AG20443 (cell line): ENCODE measurements at regions not wholly inside any gene's neighbourhood (a gene's known extent, or its start where the extent isn't known, plus 50 kb on each side); places are given as distances from the start of the nearest gene placed in this dataset.

ENCODE experiments used
- DNase-seq: peaks from one replicate; pipeline ENCODE4 v3.0.0; 2012; ENCODE audit warnings: low spot score, mixed read lengths

- no peak for DNase-seq
Measured at GRCh38 chr9:135254176-135255032, 166.9 kb downstream of the OLFM1 start.

GRCh38 chr9:135255033-135255840 lies 167.8 kb downstream of the OLFM1 start:
- no peak for DNase-seq

- DNase-seq = no peak
Measured at GRCh38 chr9:135255841-135256580, 168.5 kb downstream of the OLFM1 start.

- DNase-seq = no peak
Measured at GRCh38 chr9:135256581-135257354, 169.3 kb downstream of the OLFM1 start.

GRCh38 chr9:135258461-135258860 lies 171.0 kb downstream of the OLFM1 start:
- DNase-seq = no peak

GRCh38 chr9:135259273-135259672 lies 171.8 kb downstream of the OLFM1 start:
- no peak for DNase-seq

GRCh38 chr9:135260221-135261180 lies 173.0 kb downstream of the OLFM1 start:
- no peak for DNase-seq

- no peak for DNase-seq
Measured at GRCh38 chr9:135262248-135262647, 174.8 kb downstream of the OLFM1 start.

- no peak for DNase-seq
Measured at GRCh38 chr9:135263511-135263910, 176.0 kb downstream of the OLFM1 start.

- no peak for DNase-seq
Measured at GRCh38 chr9:135265931-135266330, 178.5 kb downstream of the OLFM1 start.

- DNase-seq = no peak
Measured at GRCh38 chr9:135267191-135267809, 179.8 kb downstream of the OLFM1 start.

- DNase-seq = no peak
Measured at GRCh38 chr9:135268031-135268430, 180.6 kb downstream of the OLFM1 start.

- no peak for DNase-seq
Measured at GRCh38 chr9:135268981-135269380, 181.5 kb downstream of the OLFM1 start.

- DNase-seq = no peak
Measured at GRCh38 chr9:135269912-135270830, 182.7 kb downstream of the OLFM1 start.

GRCh38 chr9:135271425-135271824 lies 184.0 kb downstream of the OLFM1 start:
- DNase-seq = no peak

GRCh38 chr9:135272608-135273007 lies 185.1 kb downstream of the OLFM1 start:
- no peak for DNase-seq

- no peak for DNase-seq
Measured at GRCh38 chr9:135273008-135273407, 185.5 kb downstream of the OLFM1 start.

GRCh38 chr9:135275163-135275562 lies 187.7 kb downstream of the OLFM1 start:
- no peak for DNase-seq
